ENCODE measurements at regions not wholly inside any gene's neighbourhood (a gene's known extent, or its start where the extent isn't known, plus 50 kb on each side); places are given as distances from the start of the nearest gene placed in this dataset.

DNA sequence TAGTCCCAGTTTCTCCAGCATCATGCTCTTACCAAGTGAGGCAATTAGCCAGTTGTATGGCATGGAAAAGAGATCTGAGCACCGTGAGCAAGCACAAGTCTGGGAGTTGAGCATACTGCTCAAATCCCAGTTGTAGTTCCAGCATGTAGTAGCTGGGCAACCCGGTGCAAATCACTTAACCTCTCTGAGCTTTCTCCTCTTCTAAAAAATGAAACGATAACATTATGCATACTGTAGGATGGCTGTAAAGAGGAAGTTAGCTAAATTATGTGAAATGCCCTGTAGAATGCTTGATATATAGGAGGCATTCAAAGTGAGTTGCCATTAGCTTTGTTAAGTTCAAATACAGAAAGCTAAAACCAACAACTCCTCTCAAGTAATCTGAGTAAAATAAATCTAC is 164.0 kb upstream of the ZEB2 start:
- Histone ChIP-seq H3K27me3 (ENCODE audit: control insufficient read depth in 3 of 3, insufficient read depth in 3 of 3, low read length in 3 of 3) (no peaks in the 10 kb centered on the region), H3K9me3 (ENCODE audit: control insufficient read depth in 3 of 3, low read length in 3 of 3) (no peaks in the 10 kb centered on the region), H3K9ac (ENCODE audit: low read depth in 1 of 3, low read length in 3 of 3) (no peak overlapping the region), H3K36me3 (ENCODE audit: control insufficient read depth in 3 of 3, insufficient read depth in 3 of 3, low read length in 3 of 3) (no peaks in the 10 kb centered on the region), H3K27ac (ENCODE audit: low read depth, low read length) (no peak overlapping the region), H3K4me3 (ENCODE audit: low read length in 3 of 3) (no peak overlapping the region), H3K4me1 (ENCODE audit: control insufficient read depth in 3 of 3, insufficient read depth in 3 of 3, low read length in 3 of 3) (peaks cover 0 to 3% (median 0%) of the 10 kb centered on the region in 3 donors)

DNA sequence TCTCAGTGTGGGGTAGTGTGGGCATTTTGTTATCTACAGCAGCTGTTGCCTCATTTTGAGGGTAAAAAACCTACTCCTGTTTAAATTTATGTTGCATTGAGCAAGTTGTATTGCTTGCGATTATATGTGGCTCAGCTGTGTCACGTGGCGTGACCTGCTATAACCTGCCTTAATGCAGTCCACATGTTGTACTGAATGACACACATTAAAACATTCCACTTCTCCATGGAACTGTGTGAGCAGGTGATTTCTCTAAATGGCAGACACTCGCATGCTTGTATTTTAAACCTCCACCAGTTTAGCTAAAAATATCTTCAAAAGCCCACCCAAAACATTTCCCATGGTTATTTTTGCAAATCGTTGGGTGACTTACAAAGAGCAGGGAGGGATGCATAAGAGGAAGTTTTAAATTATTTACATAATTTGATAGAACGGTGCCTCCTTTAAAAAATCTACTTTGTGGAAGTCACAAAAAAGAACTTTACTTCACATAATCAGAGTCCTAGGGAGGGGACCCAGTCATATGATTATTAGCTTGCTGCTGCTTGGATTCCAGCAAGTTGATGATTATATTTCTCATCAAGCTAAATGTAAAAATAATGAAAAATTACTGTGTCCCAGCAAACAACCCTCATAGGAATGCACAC is 163.3 kb upstream of the ZEB2 start:
- H3K27me3 ChIP-seq (ENCODE audit: control insufficient read depth in 3 of 3, insufficient read depth in 3 of 3, low read length in 3 of 3): no peaks in the 10 kb centered on the region
- H3K9me3 ChIP-seq (ENCODE audit: control insufficient read depth in 3 of 3, low read length in 3 of 3): no peaks in the 10 kb centered on the region
- no peak overlapping the region for H3K4me3 ChIP-seq (ENCODE audit: low read length in 3 of 3)
- H3K4me1 ChIP-seq (ENCODE audit: control insufficient read depth in 3 of 3, insufficient read depth in 3 of 3, low read length in 3 of 3): peaks cover 0 to 3% (median 0%) of the 10 kb centered on the region in 3 donors
- H3K9ac ChIP-seq (ENCODE audit: low read depth in 1 of 3, low read length in 3 of 3): no peak overlapping the region
- no peak overlapping the region for H3K27ac ChIP-seq (ENCODE audit: low read depth, low read length)
- no peaks in the 10 kb centered on the region for H3K36me3 ChIP-seq (ENCODE audit: control insufficient read depth in 3 of 3, insufficient read depth in 3 of 3, low read length in 3 of 3)

DNA sequence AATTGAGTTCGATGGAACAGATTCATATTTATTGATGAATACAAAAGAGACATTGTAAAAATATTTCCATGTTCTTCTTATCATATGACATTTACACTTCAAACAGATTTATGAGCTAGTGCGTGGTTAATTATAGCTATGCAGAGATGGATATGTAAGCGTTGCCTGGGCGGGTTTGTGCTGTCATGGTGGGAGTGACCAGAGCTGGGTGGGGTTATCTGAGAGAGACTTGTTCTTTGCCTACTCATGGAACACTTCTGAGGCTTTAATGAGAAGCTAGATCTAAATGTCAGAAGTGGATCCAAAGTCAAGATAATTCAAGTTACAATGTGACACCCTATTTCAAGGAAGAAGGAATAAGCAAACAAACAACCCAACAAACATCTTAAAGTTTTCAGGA is 162.3 kb upstream of the ZEB2 start:
- H3K27ac ChIP-seq (ENCODE audit: low read depth, low read length): no peak overlapping the region
- H3K9ac ChIP-seq (ENCODE audit: low read depth in 1 of 3, low read length in 3 of 3): no peak overlapping the region
- no peaks in the 10 kb centered on the region for H3K9me3 ChIP-seq (ENCODE audit: control insufficient read depth in 3 of 3, low read length in 3 of 3)
- H3K4me3 ChIP-seq (ENCODE audit: low read length in 3 of 3): no peak overlapping the region
- peaks cover 0 to 3% (median 0%) of the 10 kb centered on the region in 3 donors for H3K4me1 ChIP-seq (ENCODE audit: control insufficient read depth in 3 of 3, insufficient read depth in 3 of 3, low read length in 3 of 3)
- H3K27me3 ChIP-seq (ENCODE audit: control insufficient read depth in 3 of 3, insufficient read depth in 3 of 3, low read length in 3 of 3): no peaks in the 10 kb centered on the region
- no peaks in the 10 kb centered on the region for H3K36me3 ChIP-seq (ENCODE audit: control insufficient read depth in 3 of 3, insufficient read depth in 3 of 3, low read length in 3 of 3)

DNA sequence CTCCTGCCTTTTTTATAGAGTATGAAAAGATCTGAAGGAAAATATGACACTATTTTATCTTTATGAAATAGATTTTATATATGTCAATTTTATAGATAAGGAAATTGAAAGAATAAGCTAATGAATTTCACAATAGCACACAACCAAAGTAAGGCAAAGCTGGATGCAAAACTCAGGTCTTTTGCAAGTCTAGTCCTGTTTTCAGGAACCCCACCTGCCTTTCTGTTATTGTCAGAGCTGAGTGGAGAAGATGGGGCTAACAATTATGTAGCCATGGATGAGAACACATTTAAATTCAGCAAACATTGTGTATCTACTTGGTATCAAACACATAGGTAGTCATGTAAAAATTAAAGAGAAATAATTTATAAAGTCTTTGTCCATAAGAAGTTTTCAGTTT is 161.5 kb upstream of the ZEB2 start:
- Histone ChIP-seq H3K36me3 (ENCODE audit: control insufficient read depth in 3 of 3, insufficient read depth in 3 of 3, low read length in 3 of 3) (no peaks in the 10 kb centered on the region), H3K27ac (ENCODE audit: low read depth, low read length) (no peak overlapping the region)

DNA sequence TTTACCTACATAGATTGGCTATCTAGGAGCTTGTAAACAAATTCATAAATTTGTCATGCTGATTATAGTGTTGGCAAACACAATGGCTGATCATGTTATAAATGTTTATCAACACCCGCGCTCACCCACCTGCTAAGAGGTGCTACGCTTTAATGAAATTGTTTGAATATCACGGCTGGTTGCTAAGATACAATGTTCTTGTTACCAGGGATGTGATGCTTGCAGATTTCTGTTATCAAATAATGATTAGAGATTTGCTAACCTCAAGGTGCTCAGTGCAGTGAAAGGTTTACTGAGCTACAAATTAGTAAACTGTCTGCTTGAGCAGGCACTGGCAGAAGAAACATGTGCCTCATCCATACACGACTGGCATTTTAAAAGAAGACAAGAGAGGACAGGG is 160.0 kb upstream of the ZEB2 start:
- peaks cover 0 to 3% (median 0%) of the 10 kb centered on the region in 3 donors for H3K4me1 ChIP-seq (ENCODE audit: control insufficient read depth in 3 of 3, insufficient read depth in 3 of 3, low read length in 3 of 3)
- no peak overlapping the region for H3K4me3 ChIP-seq (ENCODE audit: low read length in 3 of 3)
- H3K27me3 ChIP-seq (ENCODE audit: control insufficient read depth in 3 of 3, insufficient read depth in 3 of 3, low read length in 3 of 3): no peaks in the 10 kb centered on the region
- no peaks in the 10 kb centered on the region for H3K36me3 ChIP-seq (ENCODE audit: control insufficient read depth in 3 of 3, insufficient read depth in 3 of 3, low read length in 3 of 3)
- no peak overlapping the region for H3K27ac ChIP-seq (ENCODE audit: low read depth, low read length)
- no peaks in the 10 kb centered on the region for H3K9me3 ChIP-seq (ENCODE audit: control insufficient read depth in 3 of 3, low read length in 3 of 3)
- no peak overlapping the region for H3K9ac ChIP-seq (ENCODE audit: low read depth in 1 of 3, low read length in 3 of 3)

More for the DNA sequence above, 161.5 kb upstream of the ZEB2 start:
- Histone ChIP-seq H3K9me3 (ENCODE audit: control insufficient read depth in 3 of 3, low read length in 3 of 3) (no peaks in the 10 kb centered on the region), H3K9ac (ENCODE audit: low read depth in 1 of 3, low read length in 3 of 3) (no peak overlapping the region), H3K27me3 (ENCODE audit: control insufficient read depth in 3 of 3, insufficient read depth in 3 of 3, low read length in 3 of 3) (no peaks in the 10 kb centered on the region), H3K4me1 (ENCODE audit: control insufficient read depth in 3 of 3, insufficient read depth in 3 of 3, low read length in 3 of 3) (peaks cover 0 to 3% (median 0%) of the 10 kb centered on the region in 3 donors), H3K4me3 (ENCODE audit: low read length in 3 of 3) (no peak overlapping the region)

DNA sequence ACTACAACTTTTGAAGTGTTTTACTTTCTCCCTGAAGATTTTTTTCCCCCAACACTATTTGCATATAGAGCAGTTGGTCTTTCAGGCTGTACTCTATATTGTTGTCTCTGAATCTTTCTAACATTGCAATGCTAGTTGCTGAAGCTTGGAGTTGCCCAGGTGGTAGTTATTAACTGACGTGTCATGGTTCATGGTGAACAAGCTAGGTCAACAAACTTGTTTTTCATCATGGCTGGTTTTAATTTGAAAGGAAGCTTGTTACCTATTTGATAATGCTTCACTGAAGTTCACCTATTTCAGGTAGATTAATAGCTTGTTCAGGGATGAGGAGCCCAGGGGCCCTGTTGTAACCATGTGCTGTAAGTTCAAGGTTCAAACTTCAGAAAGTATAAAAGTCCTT is 158.8 kb upstream of the ZEB2 start:
- no peak overlapping the region for H3K4me3 ChIP-seq (ENCODE audit: low read length in 3 of 3)

DNA sequence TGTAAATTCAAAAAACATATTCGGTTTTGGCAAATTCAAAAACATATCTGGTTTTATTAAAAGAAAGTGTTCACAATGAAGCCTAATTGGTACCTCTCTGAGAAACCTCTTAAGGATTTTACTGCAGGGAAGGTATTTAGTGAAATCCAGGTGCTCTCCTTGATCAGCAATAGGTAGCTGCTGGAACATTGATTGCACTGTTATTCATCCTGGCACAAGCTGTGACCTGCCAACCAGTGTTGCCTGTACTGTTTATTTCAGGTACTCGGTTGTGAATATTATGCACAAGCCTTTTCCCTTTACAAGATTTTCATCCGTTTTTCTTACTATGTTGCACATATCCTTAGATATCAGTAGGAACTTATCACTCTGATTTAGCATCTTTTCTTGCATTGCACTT is 155.8 kb upstream of the ZEB2 start:
- no peaks in the 10 kb centered on the region for H3K4me1 ChIP-seq (ENCODE audit: control insufficient read depth in 3 of 3, insufficient read depth in 3 of 3, low read length in 3 of 3)
- no peaks in the 10 kb centered on the region for H3K36me3 ChIP-seq (ENCODE audit: control insufficient read depth in 3 of 3, insufficient read depth in 3 of 3, low read length in 3 of 3)
- no peaks in the 10 kb centered on the region for H3K9me3 ChIP-seq (ENCODE audit: control insufficient read depth in 3 of 3, low read length in 3 of 3)
- H3K9ac ChIP-seq (ENCODE audit: low read depth in 1 of 3, low read length in 3 of 3): no peak overlapping the region
- H3K27me3 ChIP-seq (ENCODE audit: control insufficient read depth in 3 of 3, insufficient read depth in 3 of 3, low read length in 3 of 3): no peaks in the 10 kb centered on the region
- no peak overlapping the region for H3K27ac ChIP-seq (ENCODE audit: low read depth, low read length)
- H3K4me3 ChIP-seq (ENCODE audit: low read length in 3 of 3): no peak overlapping the region

More for the DNA sequence above, 158.8 kb upstream of the ZEB2 start:
- H3K9me3 ChIP-seq (ENCODE audit: control insufficient read depth in 3 of 3, low read length in 3 of 3): no peaks in the 10 kb centered on the region
- H3K27ac ChIP-seq (ENCODE audit: low read depth, low read length): no peak overlapping the region
- H3K27me3 ChIP-seq (ENCODE audit: control insufficient read depth in 3 of 3, insufficient read depth in 3 of 3, low read length in 3 of 3): no peaks in the 10 kb centered on the region
- no peak overlapping the region for H3K9ac ChIP-seq (ENCODE audit: low read depth in 1 of 3, low read length in 3 of 3)
- H3K36me3 ChIP-seq (ENCODE audit: control insufficient read depth in 3 of 3, insufficient read depth in 3 of 3, low read length in 3 of 3): no peaks in the 10 kb centered on the region
- peaks cover 0 to 3% (median 0%) of the 10 kb centered on the region in 3 donors for H3K4me1 ChIP-seq (ENCODE audit: control insufficient read depth in 3 of 3, insufficient read depth in 3 of 3, low read length in 3 of 3)

DNA sequence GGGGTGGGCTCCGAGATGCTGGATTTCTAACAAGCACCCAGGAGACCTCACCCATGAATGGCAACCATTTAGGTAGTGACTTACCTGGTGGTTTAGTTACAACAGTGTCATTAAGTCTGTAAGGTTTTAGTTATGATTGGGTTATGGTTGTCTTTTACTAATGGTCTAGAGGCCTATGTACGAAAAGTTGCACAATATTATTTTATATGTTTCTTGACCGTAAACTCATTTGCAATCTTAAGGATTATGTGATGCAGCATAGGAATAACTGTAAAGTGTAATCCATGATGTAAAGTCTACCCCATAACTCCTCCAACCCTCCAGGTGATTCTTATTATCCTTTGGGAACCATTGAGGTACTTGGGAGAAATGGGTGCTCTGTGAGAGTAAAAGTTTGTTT is 155.4 kb upstream of the ZEB2 start:
- H3K4me3 ChIP-seq (ENCODE audit: low read length in 3 of 3): no peak overlapping the region
- H3K9ac ChIP-seq (ENCODE audit: low read depth in 1 of 3, low read length in 3 of 3): no peak overlapping the region
- H3K9me3 ChIP-seq (ENCODE audit: control insufficient read depth in 3 of 3, low read length in 3 of 3): no peaks in the 10 kb centered on the region
- H3K27me3 ChIP-seq (ENCODE audit: control insufficient read depth in 3 of 3, insufficient read depth in 3 of 3, low read length in 3 of 3): no peaks in the 10 kb centered on the region
- no peak overlapping the region for H3K27ac ChIP-seq (ENCODE audit: low read depth, low read length)
- H3K36me3 ChIP-seq (ENCODE audit: control insufficient read depth in 3 of 3, insufficient read depth in 3 of 3, low read length in 3 of 3): no peaks in the 10 kb centered on the region
- no peaks in the 10 kb centered on the region for H3K4me1 ChIP-seq (ENCODE audit: control insufficient read depth in 3 of 3, insufficient read depth in 3 of 3, low read length in 3 of 3)

DNA sequence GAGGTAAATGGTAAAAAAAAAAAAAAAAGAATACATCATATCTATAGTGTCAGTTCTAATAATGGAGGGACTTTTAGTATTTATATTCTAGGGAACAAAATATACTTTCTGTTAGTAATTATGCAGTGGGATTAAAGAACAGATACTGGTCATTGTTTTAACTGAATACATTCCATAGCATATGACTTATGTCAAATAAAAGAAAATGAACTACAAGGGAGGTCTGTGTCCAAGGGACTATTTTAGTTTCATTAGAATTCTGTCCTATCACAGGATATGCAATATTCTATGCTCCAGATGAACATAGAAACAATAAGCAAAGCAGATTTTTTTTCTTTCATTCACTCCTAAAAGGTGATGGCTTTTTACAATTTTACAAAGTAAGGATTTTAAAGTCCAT is 154.2 kb upstream of the ZEB2 start:
- Histone ChIP-seq H3K27me3 (ENCODE audit: control insufficient read depth in 3 of 3, insufficient read depth in 3 of 3, low read length in 3 of 3) (no peaks in the 10 kb centered on the region), H3K9me3 (ENCODE audit: control insufficient read depth in 3 of 3, low read length in 3 of 3) (no peaks in the 10 kb centered on the region), H3K36me3 (ENCODE audit: control insufficient read depth in 3 of 3, insufficient read depth in 3 of 3, low read length in 3 of 3) (no peaks in the 10 kb centered on the region)

DNA sequence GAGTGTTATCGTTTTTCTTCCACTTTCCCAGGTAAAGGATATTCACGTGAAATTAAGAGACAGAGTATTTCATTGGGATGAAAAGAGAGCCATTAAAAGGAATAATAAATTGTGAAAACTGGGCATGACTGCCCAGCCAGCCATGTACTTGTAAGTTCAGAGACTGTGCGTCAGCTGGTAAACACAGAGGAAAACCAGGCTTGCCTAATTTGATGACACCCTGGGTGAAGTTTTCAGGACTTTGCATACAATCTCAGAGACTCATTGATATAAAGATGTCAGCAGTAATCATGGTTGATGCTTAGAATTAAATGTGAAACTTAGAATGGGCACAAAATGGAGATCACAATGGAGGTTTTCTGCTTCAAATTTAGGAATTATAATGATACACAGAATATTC is 153.5 kb upstream of the ZEB2 start:
- no peaks in the 10 kb centered on the region for H3K9me3 ChIP-seq (ENCODE audit: control insufficient read depth in 3 of 3, low read length in 3 of 3)
- no peak overlapping the region for H3K27ac ChIP-seq (ENCODE audit: low read depth, low read length)
- H3K36me3 ChIP-seq (ENCODE audit: control insufficient read depth in 3 of 3, insufficient read depth in 3 of 3, low read length in 3 of 3): no peaks in the 10 kb centered on the region
- no peak overlapping the region for H3K4me3 ChIP-seq (ENCODE audit: low read length in 3 of 3)
- no peaks in the 10 kb centered on the region for H3K27me3 ChIP-seq (ENCODE audit: control insufficient read depth in 3 of 3, insufficient read depth in 3 of 3, low read length in 3 of 3)
- no peak overlapping the region for H3K9ac ChIP-seq (ENCODE audit: low read depth in 1 of 3, low read length in 3 of 3)
- H3K4me1 ChIP-seq (ENCODE audit: control insufficient read depth in 3 of 3, insufficient read depth in 3 of 3, low read length in 3 of 3): no peaks in the 10 kb centered on the region

More for the DNA sequence above, 154.2 kb upstream of the ZEB2 start:
- no peak overlapping the region for H3K27ac ChIP-seq (ENCODE audit: low read depth, low read length)
- no peak overlapping the region for H3K4me3 ChIP-seq (ENCODE audit: low read length in 3 of 3)
- H3K9ac ChIP-seq (ENCODE audit: low read depth in 1 of 3, low read length in 3 of 3): no peak overlapping the region
- H3K4me1 ChIP-seq (ENCODE audit: control insufficient read depth in 3 of 3, insufficient read depth in 3 of 3, low read length in 3 of 3): no peaks in the 10 kb centered on the region

Measured in skeletal muscle tissue (tissue), 3 donors.